ENCODE measurements at regions not wholly inside any gene's neighbourhood (a gene's known extent, or its start where the extent isn't known, plus 50 kb on each side); places are given as distances from the start of the nearest gene placed in this dataset.

DNA sequence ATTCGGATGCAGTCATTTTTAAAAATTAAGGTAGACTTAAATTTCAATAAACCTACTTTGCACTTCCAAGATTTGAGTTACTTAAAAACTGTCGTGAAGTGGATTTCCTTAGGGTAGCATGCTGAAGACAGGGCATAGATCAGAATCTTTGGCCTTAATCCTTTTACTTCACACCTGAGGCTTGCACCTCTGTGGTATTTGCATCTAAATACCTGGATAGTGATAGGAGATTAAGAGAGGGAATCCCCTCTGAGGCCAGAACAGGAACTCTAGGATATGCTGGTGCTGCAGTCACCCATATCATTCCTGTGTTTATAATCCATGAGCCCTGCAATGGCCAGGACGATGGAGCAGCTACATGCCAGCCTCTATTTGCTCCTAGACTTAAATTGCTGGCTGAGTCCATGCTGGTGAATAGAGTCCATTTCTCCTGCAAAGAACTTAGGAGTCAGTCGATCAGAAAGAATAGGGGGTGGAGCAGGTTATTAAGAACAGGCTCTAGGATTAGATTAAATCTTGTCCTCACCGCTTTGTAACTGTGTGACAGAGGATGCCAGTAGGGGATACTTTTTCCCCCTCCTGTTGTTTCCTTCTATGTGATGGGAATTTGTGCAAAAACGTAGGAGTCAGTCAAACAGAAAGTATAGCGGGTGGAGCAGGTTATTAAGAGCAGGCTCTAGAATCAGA is 333.6 kb downstream of the DUSP10 start:
- no peak for DNase-seq (ENCODE audit: extremely low read depth in 1 of 2, low read depth in 1 of 2)

DNA sequence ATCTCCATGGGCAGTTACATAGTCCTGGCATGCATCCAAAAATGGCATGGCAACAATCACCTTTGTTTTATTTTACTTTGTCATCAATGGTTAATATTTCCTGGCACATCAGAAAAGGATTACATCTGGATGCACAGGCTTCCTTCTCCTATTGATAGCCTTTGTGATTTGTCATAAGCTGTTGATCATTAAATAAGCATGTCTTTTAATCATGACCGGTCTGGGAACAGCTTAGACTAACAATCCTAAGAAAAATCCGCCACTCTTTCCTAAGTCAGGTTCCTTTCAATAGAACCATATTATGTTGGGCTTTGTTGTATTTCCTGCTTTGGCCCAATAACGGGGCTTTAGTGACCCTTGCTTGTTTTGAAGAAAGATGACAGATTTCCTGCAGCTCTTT is 330.6 kb downstream of the DUSP10 start:
- no peak for DNase-seq (ENCODE audit: extremely low read depth in 1 of 2, low read depth in 1 of 2)

DNA sequence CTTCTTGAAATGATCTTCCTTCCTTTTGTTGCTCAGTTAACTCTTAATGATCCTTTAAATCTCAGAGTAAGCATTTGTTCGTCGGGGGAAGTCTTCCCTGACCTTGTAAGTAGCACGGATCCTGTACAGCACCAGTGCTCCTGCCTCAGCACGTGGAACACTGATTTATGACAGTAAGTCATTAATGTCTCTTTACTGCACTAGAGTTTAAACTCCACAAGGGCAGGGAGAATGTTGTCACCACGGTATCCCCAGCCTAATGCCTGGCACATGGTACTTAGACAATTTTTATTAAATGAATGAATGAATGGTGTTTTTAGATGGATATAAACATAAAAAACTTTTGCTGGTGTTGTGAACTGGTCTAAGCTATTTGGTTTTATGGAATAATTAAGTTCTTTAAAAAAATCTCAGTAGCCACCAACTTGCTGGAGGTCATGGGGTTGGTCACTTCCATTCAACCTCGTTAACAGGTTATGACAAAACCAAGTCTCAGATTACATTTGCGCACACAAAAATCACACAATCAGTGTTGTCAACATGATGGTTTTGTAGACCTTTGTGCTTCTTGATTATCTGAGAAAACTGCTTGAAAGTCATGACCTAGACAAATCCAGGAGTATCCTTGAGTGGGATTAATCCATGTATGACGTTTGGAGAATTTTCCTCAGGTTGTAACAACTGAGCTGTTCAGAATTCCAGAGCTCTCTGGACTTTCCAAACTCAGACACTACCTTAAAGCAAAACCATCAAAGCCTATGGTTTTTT is 326.9 kb downstream of the DUSP10 start:
- DNase-seq (ENCODE audit: extremely low read depth in 1 of 2, low read depth in 1 of 2) = no peak

DNA sequence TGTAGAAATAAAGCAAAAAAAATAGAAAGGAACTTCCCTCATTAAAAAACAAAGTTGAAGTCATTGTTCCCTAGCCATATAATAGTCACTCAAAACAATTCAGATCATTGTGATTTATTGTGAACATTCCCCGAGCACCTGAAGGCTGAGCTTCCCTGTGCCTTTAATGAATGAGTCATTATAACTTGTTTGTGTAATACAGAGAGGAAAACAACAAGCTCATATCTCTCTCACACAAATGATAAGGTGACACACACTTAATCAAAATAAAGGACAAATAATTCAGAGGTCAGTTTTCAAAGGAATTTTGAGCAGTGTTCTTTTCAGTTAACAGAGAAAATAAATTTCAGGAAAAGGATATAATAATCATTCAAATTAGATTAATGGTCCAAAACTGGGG is 326.2 kb downstream of the DUSP10 start:
- no peak for DNase-seq (ENCODE audit: extremely low read depth in 1 of 2, low read depth in 1 of 2)

DNA sequence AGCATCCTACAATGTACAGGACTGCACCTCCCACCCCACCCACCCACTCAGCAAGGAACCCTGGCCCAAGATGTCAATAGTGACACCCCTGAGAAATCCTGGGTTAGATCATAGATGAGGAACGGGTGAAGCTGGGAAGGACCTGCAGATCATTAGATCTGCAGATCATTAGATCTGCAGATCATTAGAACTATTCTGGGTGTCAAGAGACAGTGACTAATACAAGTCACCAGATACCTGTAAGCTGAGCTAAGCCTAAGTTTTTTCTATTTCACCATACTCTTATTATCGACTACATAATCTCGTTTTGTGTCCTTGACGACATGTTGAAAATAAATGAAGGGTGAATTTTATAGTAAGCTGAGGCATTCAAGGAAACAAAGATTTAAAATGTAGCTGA is 325.7 kb downstream of the DUSP10 start:
- no peak for DNase-seq (ENCODE audit: extremely low read depth in 1 of 2, low read depth in 1 of 2)

DNA sequence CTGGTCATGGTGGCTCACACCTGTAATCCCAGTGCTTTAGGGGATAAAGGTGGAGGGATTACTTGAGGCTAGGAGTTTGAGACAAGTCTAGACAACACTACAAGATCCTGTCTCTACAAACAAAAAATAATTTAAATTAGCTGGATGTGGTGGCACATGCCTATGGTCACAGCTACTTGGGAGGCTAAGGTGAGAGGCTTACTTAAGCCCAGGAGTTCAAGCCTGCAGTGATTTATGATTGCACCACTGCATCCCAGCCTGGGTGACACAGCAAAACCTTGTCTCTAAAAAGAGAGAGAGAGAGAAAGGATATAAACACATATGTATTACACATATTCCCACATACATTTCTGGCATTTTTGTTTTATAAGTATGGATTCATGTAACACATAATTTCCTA is 325.2 kb downstream of the DUSP10 start:
- no peak for DNase-seq (ENCODE audit: extremely low read depth in 1 of 2, low read depth in 1 of 2)

DNA sequence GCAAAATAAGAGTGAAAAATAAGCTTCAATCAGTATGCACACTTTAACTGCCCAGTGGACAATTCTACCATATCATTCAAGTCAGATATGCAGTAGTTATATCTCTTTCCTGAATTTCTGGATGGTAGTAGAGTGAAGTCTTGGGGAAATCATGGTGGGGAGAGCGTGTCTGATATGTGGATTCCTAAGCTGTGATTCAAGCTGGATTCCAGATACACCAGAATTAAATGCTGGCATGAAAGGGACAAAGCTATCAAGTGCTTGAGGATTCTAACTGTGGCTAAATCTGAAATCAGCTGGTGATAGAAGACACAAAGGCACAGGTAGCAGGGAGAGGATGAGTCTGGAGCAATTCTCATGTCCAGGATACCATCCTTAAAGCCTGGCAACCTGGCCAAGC is 323.5 kb downstream of the DUSP10 start:
- DNase-seq (ENCODE audit: extremely low read depth in 1 of 2, low read depth in 1 of 2) = no peak

DNA sequence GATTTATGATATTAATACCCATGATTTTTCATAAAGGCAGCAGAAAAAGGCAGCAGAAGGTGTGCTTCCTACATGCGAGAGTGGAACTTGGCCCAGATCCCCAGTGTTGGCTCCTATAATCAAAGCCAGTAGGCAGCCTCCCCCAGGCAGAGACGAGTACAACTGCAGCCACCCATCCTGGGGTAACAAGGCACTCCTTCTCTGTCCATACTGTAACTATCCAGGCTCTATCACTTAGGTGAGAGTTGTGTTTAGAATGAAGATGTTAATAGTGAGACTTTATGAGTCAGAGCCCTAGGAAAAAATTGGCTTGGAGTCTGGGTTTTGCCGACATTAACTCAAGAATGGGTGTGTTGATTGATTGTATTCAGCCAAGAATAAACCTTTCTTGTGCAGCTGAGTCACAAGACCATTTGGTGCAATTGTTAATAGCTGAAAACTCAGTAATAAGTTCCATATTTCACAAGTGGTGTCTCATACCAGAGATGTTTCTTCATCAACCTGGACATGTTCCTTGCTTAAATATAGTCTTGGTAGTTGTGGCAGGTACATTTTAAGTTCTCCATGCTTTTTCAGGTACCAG is 322.3 kb downstream of the DUSP10 start:
- no peak for DNase-seq (ENCODE audit: extremely low read depth in 1 of 2, low read depth in 1 of 2)

DNA sequence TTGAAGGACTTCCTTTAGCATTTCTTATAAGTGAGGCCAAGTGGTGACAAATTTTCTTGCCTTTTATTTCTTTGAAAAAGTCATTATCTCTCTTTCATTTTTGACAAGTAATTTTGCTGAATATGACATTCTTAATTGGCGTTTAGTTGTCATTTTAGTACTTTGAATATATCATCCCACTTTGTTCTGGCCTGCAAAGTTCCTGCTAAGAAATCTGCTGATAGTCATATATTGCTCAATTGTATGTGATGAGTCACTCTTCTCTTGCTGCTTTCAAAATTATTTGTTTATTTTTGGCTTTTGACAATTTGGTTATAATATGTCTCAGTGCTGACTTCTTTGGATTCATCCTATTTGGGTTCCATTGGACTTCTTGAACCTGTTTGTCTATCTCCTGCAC is 312.6 kb downstream of the DUSP10 start:
- no peak for DNase-seq (ENCODE audit: extremely low read depth in 1 of 2, low read depth in 1 of 2)

DNA sequence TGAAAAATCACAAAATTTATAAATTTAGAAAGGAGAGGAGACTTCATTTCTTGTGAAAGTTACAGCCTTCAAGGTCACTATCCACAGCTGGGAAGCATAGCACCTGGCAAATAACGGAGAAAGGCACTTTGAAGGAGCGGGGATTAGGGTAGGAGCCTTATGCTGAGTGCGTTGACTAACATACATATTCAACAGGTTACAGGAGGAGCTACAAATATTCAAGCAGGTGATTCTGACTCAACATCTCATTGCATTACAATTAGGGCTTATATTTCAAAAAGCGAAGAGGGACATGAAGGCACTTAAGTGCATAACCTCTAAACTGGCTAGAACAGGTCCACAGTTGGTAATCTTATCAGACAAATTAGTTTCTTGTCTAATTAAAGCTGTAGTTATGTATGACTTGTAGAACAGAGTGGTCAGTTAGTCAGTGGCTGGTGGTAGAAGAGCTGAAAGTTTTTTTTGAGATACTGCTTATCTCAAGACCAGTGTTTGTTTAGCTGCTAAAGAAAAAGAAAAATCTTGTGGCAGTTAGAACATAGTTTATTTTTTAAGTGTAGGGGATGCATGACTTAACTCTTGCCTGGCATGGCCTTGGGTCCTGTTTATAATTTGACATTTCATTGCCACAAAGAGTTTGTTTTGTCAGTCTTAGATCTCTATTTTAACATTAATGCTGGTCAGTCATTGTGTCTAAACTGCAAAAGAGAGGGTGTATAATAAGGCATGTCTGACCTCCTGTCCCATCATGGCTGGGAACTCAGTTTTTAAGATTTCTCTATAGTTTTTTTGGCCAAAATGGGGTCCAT is 311.5 kb downstream of the DUSP10 start:
- DNase-seq (ENCODE audit: extremely low read depth in 1 of 2, low read depth in 1 of 2) = no peak

DNA sequence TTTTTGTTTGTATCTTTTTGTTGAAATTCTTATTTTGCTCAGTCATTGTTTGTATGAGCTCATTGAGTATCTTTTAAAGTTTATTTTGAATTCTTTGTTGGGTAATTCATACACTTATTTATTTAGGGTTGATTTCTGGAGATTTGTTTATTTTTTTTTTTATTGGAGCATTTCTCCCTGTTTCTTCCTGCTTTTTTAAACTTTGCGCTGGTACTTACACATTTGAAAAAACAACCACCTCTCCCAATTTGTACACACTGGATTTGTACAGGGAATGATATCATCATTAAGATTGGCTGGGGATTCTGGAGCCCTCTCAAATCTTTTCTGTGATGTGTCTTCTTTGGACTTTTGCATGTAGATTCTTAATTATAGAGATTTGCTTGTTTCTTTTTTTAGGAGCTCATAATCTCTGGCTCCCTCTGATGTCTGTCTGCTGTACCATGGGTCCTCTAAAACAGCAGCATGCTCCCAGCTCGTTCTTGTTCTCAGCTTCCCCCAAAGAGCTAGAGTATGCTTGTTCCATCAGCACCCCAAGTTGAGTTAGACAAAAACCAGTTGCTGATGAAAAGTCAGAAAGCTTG is 310.7 kb downstream of the DUSP10 start:
- no peak for DNase-seq (ENCODE audit: extremely low read depth in 1 of 2, low read depth in 1 of 2)

DNA sequence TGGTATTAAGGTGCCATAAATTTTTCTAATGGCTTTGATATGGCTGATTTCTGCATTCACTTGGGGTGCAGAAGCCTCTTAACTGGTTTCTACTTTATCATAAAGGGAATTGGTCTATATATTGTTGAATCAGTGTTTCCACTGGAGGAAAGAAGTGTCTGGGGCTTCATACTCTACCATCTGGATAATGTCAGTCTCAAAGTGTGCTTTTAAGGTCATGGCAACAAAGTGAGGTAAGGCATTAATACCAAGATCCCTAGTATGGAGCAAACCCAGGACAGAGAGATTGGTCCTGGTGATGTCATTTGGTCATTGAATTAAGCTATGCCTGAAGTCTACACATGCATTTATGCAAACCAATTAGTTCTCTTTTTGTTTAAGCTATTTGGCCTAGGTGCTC is 309.9 kb downstream of the DUSP10 start:
- DNase-seq (ENCODE audit: extremely low read depth in 1 of 2, low read depth in 1 of 2) = no peak

DNA sequence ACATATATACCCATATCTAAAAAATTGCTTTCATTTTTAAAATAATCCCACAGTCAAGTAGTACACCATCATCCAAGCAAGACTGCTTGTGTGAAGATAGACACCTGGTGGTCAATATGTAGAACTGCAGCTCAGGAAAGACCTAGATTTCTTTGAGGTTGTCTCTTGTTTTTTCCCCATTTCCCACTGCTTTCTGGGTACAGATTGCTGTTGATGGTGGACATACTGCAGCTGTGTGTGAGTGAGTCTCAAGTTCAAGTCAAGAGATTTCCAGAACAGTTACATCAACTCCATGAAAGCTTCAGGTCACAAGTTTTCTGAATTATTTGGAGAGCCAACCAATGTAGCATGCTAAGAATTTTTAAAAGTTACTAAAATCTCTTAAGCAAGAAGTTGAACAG is 306.4 kb downstream of the DUSP10 start:
- DNase-seq (ENCODE audit: extremely low read depth in 1 of 2, low read depth in 1 of 2) = no peak

DNA sequence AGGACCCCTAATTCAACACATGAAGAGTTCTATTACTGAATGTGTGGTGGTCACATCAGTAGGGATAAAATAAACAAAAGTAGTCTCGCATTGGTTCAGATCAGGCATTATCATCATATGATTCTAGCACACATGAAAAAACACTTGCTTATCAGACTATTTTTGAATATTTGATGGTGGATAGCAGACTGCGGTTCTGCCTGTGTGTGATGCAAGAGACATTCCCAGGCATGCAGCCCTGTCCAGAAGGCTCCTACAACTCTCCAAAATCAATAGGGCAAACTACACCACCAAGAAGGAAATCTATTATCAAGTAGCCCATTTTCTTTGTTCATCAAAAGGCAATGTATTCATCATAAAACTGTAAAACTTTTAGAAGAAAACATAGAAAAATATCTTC is 304.7 kb downstream of the DUSP10 start:
- no peak for DNase-seq (ENCODE audit: extremely low read depth in 1 of 2, low read depth in 1 of 2)

DNA sequence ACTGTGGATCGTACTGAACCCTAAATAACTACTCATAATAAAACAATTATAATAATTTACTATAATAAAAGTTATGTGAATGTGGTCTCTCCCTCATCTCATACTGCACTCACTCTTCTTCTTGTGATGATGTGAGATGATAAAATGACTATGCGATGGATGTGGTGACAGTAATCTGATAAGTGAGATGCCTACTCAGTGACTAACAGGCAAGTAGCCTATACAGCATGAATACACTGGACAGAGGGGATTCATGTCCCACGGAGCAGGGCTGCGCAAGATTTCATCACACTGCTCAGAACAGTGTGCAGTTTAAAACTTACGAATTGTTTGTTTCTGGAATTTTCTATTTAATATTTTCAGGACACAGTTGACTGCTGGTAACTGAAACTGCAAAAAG is 304.0 kb downstream of the DUSP10 start:
- no peak for DNase-seq (ENCODE audit: extremely low read depth in 1 of 2, low read depth in 1 of 2)

DNA sequence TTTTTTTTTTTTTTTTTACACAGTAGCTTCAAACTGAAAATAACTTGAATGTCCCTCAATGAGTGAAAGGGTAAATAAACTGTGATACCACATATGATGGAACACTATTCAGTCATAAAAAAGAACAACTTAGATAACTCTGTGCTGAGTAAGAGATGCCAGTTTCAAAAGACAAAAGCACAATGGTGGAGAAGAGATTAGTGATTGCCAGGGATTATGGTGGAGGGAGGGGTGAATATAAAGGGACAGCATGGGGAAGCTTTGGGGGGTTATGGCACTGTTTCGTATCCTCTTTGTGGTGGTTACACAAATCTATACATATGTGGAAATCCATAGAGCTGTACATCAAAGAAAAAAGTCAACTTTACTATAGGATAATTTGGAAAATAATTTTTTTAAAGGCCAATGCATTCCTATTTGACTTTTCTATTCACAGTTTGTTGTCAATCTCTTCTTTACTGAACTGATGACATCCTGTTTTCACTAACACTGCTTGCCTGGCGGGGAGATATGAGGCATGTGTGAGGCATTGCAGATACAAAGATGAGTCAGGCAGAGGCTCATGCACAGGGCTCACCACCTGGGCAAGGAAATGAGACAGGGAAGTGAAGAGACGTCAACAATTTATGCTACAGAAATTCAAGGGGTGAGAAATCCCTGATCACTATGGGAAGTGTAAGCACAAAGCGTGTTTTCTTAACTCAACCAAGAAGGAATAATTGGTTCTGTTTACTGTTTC is 302.7 kb downstream of the DUSP10 start:
- peak; percentile 21 to 68 for DNase-seq (ENCODE audit: extremely low read depth in 1 of 2, low read depth in 1 of 2)

DNA sequence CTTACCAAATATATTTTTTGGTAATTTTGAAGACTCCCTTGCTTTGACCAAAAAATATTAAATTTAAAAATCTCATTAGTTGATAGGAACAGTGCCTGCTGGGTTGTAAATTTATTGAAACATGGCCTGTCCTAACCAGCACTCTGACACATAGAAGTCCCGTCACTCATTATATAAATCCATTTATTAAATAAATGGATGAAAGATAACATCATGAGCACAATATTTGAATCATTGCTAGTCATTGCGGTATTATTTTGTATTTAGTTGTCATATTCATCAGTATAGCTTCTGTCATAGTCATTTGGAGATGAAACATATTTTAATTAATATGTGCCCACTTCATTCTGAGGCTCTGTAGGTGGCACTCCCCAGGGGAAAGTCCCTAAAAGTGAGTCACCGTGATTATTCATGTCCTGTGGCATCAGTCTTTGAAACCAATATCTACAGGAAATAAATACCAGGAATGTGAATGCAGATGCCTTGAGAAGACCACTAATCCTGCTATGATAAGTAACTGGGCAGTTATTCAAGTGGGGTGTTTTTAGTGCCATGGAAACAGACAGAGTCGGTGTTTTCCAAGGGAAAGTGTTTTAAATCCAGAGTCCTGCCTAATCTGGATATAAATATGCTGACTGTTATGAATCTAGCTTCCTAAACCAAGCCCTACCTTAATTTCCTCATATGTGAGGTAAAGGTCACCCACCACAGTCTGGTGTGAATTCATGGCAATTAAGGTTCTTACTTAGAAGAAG is 302.0 kb downstream of the DUSP10 start:
- DNase-seq (ENCODE audit: extremely low read depth in 1 of 2, low read depth in 1 of 2) = peak; percentile 1 to 32

DNA sequence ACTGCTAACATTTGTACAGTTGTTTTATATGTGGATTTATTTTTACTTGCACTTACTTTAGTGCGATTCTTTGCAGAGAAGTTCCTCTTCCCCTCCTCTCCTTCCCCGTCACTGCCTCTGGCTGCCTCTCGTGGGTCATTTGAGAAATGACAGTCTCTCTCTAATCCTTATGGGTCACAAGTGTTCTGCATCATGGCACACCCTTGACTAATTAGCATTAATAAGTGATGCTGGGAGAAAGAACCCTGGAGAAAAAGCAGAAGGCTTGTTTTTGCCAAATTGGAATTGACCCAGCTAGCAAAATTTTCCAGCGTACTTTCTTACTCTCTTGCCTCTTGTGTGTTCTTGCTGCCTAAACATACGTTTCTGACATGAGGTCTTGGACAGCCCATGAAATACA is 301.2 kb downstream of the DUSP10 start:
- DNase-seq (ENCODE audit: extremely low read depth in 1 of 2, low read depth in 1 of 2) = no peak

DNA sequence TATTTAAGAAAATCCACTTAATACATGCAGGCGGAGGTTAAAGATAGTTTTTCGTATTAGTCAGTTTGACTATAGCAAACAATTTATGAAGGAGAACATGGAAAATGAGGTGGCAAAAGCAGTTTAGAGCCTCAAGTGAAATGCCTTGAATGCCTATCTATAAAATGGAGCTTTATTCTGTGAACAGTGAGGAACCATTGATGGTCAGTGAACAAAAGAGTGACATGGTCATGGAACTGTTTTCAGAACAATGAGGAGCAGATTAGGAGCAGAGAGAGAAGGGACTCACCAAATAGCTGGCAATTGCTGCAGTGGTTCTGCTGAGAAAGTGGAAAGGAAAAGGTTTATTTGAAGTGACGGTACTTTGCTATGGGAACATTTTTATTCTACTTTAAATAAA is 299.8 kb downstream of the DUSP10 start:
- DNase-seq (ENCODE audit: extremely low read depth in 1 of 2, low read depth in 1 of 2) = no peak

DNA sequence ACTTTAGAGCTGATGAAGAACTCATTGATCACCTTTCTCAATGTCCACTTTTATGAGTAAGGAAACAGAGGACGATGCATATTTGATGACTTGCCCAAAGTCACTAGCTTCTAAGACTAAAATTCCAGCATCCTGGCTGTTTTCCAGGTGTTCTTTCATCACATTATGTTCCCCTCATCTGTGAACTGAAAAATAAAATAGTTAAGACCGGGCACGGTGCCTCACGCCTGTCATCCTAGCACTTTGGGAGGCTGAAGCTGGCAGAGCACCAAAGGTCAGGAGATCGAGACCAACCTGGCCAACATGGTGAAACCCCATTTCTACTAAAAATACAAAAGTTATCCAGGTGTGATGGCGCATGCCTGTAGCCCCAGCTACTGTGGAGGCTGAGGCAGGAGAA is 297.5 kb downstream of the DUSP10 start:
- DNase-seq (ENCODE audit: extremely low read depth in 1 of 2, low read depth in 1 of 2) = no peak

Measured in stimulated activated CD8-positive, alpha-beta memory T cell treated with anti-CD3 and anti-CD28 coated beads, Interleukin-7, amount 100 ng/mL, for 48 hours (primary cell).